ENCODE measurements at regions not wholly inside any gene's neighbourhood (a gene's known extent, or its start where the extent isn't known, plus 50 kb on each side); places are given as distances from the start of the nearest gene placed in this dataset.
"Not testable (repeated sequence)": the region's sequence is repeated elsewhere in the genome, so short reads cannot be mapped to it uniquely, and the experiment has no call there.

DNA sequence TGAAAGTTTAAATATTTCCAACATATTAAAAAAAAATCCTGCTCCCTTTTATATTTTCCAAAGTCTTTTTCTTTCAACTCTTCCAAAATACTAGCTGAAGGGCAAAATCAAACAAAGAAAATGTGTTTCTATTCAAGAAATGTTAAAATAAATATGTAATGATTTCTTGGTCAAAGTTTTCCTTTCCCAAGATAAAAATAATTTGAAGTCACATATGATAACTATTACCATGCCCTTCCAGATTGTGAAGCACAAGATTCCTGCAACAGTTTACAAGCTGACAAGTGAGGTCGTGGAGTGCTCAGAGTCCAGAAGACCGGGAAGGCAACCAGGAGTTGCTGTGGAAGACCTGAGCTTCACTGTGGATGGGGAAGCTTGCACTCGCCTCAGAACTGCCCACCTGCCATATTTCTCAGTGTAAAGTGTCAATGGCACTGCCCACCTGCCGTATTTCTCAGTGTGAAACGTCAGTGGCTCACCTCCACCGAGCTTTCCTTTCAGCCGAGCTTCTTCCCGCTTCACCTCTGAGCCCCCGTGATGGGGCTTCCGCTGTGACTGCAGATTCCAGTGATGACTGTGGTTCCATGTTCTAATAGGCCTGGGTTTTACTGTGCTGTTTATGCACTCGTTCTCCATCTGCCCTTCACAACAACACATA lies 160.5 kb downstream of the THBS2 start:
- H3K4me1 ChIP-seq: no peaks in the 10 kb centered on the region
- 46 to 55% methylated on average over 11 of the region's 11 CpGs for whole genome bisulfite sequencing, 2 donors
- no peak for DNase-seq
- no peak overlapping the region for H3K27ac ChIP-seq
- H3K36me3 ChIP-seq (replicated peaks in 1 of 2; ENCODE audit: insufficient read depth in 1 of 2, low read depth in 2 of 2): no peaks in the 10 kb centered on the region
- no peak for ATAC-seq
- peaks cover 0 to 12% (median 0%) of the 10 kb centered on the region in 3 donors for H3K9me3 ChIP-seq
- H3K4me3 ChIP-seq: no peak overlapping the region
- H3K27me3 ChIP-seq: no peaks in the 10 kb centered on the region
- TF ChIP-seq POLR2A (IDR thresholded peaks at IDR 0.05): no peak
- TF ChIP-seq, protein P1, sequence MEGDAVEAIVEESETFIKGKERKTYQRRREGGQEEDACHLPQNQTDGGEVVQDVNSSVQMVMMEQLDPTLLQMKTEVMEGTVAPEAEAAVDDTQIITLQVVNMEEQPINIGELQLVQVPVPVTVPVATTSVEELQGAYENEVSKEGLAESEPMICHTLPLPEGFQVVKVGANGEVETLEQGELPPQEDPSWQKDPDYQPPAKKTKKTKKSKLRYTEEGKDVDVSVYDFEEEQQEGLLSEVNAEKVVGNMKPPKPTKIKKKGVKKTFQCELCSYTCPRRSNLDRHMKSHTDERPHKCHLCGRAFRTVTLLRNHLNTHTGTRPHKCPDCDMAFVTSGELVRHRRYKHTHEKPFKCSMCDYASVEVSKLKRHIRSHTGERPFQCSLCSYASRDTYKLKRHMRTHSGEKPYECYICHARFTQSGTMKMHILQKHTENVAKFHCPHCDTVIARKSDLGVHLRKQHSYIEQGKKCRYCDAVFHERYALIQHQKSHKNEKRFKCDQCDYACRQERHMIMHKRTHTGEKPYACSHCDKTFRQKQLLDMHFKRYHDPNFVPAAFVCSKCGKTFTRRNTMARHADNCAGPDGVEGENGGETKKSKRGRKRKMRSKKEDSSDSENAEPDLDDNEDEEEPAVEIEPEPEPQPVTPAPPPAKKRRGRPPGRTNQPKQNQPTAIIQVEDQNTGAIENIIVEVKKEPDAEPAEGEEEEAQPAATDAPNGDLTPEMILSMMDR (IDR thresholded peaks at IDR 0.05): no peak
- intact Hi-C loops (cut with DNase I): no loop called here

GRCh38 chr6:169092375-169092774 lies 161.3 kb downstream of the THBS2 start:
- Histone ChIP-seq H3K27me3 (no peaks in the 10 kb centered on the region), H3K4me3 (no peak overlapping the region), H3K36me3 (replicated peaks in 1 of 2; ENCODE audit: insufficient read depth in 1 of 2, low read depth in 2 of 2) (no peaks in the 10 kb centered on the region), H3K9me3 (peaks cover 0 to 12% (median 0%) of the 10 kb centered on the region in 3 donors), H3K27ac (no peak overlapping the region), H3K4me1 (no peaks in the 10 kb centered on the region)
- 45 to 53% methylated on average over 3 of the region's 3 CpGs for WGBS, 2 donors
- intact Hi-C loops (cut with DNase I): no loop called here
- no peak for TF ChIP-seq POLR2A (IDR thresholded peaks at IDR 0.05)
- TF ChIP-seq, protein P1 (IDR thresholded peaks at IDR 0.05): no peak
- DNase-seq (no peak), ATAC-seq (no peak)

DNA sequence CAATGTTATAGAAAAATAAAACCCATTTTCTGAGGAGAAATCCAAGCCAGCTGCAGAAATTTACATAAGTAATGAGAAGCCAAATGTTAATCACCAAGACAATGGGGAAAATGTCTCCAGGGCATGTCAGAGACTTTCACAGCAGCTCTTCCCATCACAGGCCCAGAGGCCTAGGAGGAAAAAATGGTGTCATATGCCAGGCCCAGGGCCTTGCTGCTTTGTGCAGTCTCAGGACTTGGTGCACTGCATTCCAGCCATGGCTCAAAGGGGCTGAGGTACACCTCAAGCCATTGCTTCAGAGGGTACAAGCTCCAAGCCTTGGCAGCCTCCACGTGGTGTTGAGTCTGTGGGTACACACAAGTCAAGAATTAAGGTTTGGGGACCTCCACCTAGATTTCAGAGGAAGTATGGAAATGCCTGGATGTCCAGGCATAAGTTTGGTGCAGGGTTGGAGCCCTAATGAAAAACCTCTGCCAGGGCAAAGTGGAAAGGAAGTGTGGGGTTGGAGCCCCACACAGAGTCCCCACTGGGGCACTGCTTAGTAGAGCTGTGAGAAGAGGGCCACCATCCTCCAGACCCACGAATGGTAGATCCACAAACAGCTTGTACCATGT lies 163.0 kb downstream of the THBS2 start:
- H3K4me1 ChIP-seq; intact Hi-C loops (cut with DNase I); H3K27ac ChIP-seq; DNase-seq; H3K4me3 ChIP-seq; H3K27me3 ChIP-seq; ATAC-seq; H3K36me3 ChIP-seq (replicated peaks in 1 of 2; ENCODE audit: insufficient read depth in 1 of 2, low read depth in 2 of 2): not testable (repeated sequence)
- H3K9me3 ChIP-seq: peaks cover 0 to 12% (median 0%) of the 10 kb centered on the region in 3 donors
- 28 to 29% methylated on average over 2 of the region's 2 CpGs for WGBS, 2 donors

GRCh38 chr6:169088762-169089161 lies 164.9 kb downstream of the THBS2 start:
- DNase-seq: no peak
- no peak for ATAC-seq
- WGBS, 2 donors: 64 to 68% methylated on average over 2 of the region's 2 CpGs
- TF ChIP-seq, protein P1 (IDR thresholded peaks at IDR 0.05): no peak
- no peak overlapping the region for H3K4me3 ChIP-seq
- no peaks in the 10 kb centered on the region for H3K27me3 ChIP-seq
- H3K9me3 ChIP-seq: peaks cover 0 to 12% (median 0%) of the 10 kb centered on the region in 3 donors
- no peaks in the 10 kb centered on the region for H3K36me3 ChIP-seq (replicated peaks in 1 of 2; ENCODE audit: insufficient read depth in 1 of 2, low read depth in 2 of 2)
- no peak overlapping the region for H3K27ac ChIP-seq
- intact Hi-C loops (cut with DNase I): no loop called here
- no peaks in the 10 kb centered on the region for H3K4me1 ChIP-seq

DNA sequence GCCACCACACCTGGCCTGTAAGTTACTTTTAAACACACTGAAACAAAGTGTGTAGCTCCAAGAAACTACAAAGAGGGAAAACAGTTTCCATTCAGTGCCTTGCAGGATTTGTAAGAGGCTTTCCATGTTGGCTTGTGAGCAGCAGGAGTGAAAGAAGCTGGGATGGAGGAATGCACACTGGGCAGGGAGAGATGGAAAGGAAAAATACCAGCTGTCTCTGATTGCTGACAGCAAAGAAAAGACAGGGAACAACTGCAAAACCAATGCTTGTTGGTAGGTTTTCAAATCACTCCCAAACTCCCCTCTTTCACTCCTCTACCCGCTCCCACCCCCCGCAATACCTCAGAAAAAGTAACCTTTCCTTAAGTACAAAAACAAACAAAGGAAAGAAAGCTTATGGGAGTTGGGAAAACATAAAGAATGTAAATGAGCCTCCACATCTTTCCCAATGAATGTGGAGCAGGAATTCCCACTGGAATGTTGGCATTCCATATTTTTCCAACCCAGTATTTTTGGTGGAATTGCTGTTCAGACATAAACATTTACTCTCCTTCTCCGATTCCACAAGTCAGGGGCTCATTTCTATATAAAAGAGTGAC lies 166.1 kb downstream of the THBS2 start:
- Histone ChIP-seq H3K27ac (no peak overlapping the region), H3K9me3 (peaks cover 0 to 12% (median 0%) of the 10 kb centered on the region in 3 donors), H3K36me3 (replicated peaks in 1 of 2; ENCODE audit: insufficient read depth in 1 of 2, low read depth in 2 of 2) (no peaks in the 10 kb centered on the region), H3K4me1 (no peaks in the 10 kb centered on the region), H3K4me3 (no peak overlapping the region), H3K27me3 (no peaks in the 10 kb centered on the region)
- no peak for DNase-seq
- intact Hi-C loops (cut with DNase I): no loop called here
- WGBS, 2 donors: 58 to 67% methylated on average over 3 of the region's 3 CpGs
- no peak for ATAC-seq
- TF ChIP-seq POLR2A (IDR thresholded peaks at IDR 0.05): no peak
- TF ChIP-seq, protein P1 (IDR thresholded peaks at IDR 0.05): no peak

GRCh38 chr6:169086616-169087015 lies 167.0 kb downstream of the THBS2 start:
- ATAC-seq; H3K4me1 ChIP-seq; H3K36me3 ChIP-seq (replicated peaks in 1 of 2; ENCODE audit: insufficient read depth in 1 of 2, low read depth in 2 of 2); H3K4me3 ChIP-seq; H3K27ac ChIP-seq; H3K27me3 ChIP-seq; DNase-seq; intact Hi-C loops (cut with DNase I): not testable (repeated sequence)
- WGBS, 2 donors: 72 to 81% methylated on average over 6 of the region's 6 CpGs
- peaks cover 0 to 12% (median 0%) of the 10 kb centered on the region in 3 donors for H3K9me3 ChIP-seq

All from body of pancreas (tissue), 4 donors.